Mammary epithelial cell (primary cell): ENCODE measurements at regions not wholly inside any gene's neighbourhood (a gene's known extent, or its start where the extent isn't known, plus 50 kb on each side); places are given as distances from the start of the nearest gene placed in this dataset.

Experiments
- CTCF ChIP-seq, 2 donors: IDR thresholded peaks in 1 of 2; conservative IDR thresholded peaks in 1 of 2; 2 replicates each; pipeline ENCODE4 v1.5.1; 2011 to 2012; ENCODE audit warnings: inconsistent platforms in 2 of 2, low read length in 2 of 2, mild to moderate bottlenecking in 2 of 2, control low read depth in 1 of 2, low read depth in 1 of 2; ENCODE audit not compliant: insufficient read depth in 1 of 2; ENCODE audit errors: extremely low read depth in 1 of 2
- EZH2 ChIP-seq: IDR thresholded peaks from 2 replicates; pipeline ENCODE4 v1.6.1; 2012; ENCODE audit warnings: low read length, inconsistent platforms, borderline replicate concordance

DNA sequence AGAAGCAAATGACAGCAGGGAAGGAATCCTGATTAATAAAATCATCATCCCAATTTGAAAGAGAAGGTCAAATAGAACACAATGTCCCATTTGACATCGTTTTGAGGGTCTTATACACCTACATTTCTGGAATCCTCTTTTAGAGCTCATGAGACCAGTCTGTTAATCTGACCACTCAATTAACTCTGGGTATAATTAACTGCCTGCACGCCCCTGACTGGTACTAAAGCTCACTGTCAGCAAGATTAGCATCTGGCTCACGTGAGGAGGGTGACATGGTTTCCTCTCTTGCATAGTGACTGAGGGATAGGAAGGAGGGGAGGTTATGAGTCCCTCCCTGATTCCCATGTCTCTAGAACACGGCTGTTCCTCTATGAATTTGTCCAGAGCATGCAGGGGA lies 124.3 kb downstream of the ICOS start:
- TF ChIP-seq CTCF (conservative IDR thresholded peaks at IDR 0.05 in 1 of 2, IDR thresholded peaks at IDR 0.05 in 1 of 2; ENCODE audit: extremely low read depth in 1 of 2, insufficient read depth in 1 of 2, low read depth in 1 of 2, low read length in 2 of 2) (no peak), EZH2 (no peak)
